Vagina (tissue), 2 donors: ENCODE measurements at regions not wholly inside any gene's neighbourhood (a gene's known extent, or its start where the extent isn't known, plus 50 kb on each side); places are given as distances from the start of the nearest gene placed in this dataset.

Experiments used
- POLR2A ChIP-seq, 2 donors: fragments of 450-650 bp; IDR thresholded peaks; one replicate each; pipeline ENCODE4 v1.6.1; 2017; ENCODE audit warnings: antibody characterized with exemption in 2 of 2, mild to moderate bottlenecking in 2 of 2, moderate library complexity in 2 of 2
- POLR2AphosphoS5 ChIP-seq, 2 donors: sonication (generic); formaldehyde crosslinking; IDR thresholded peaks; one replicate each; pipeline ENCODE4 v1.9.0; 2017; ENCODE audit warnings: antibody characterized with exemption in 2 of 2, mild to moderate bottlenecking in 2 of 2, low read depth in 1 of 2; ENCODE audit not compliant: insufficient read depth in 1 of 2
- TF ChIP-seq, protein P1 (sequence below), 3 experiments: fragments of 450-650 bp in 2 of 3; fragments of 200-600 bp in 1 of 3; sonication (generic) in 1 of 3; IDR thresholded peaks; one replicate each; pipeline ENCODE4 v1.5.1; 2017 to 2019; ENCODE audit warnings: antibody characterized with exemption in 3 of 3, mild to moderate bottlenecking in 2 of 3, moderate library complexity in 2 of 3

DNA sequence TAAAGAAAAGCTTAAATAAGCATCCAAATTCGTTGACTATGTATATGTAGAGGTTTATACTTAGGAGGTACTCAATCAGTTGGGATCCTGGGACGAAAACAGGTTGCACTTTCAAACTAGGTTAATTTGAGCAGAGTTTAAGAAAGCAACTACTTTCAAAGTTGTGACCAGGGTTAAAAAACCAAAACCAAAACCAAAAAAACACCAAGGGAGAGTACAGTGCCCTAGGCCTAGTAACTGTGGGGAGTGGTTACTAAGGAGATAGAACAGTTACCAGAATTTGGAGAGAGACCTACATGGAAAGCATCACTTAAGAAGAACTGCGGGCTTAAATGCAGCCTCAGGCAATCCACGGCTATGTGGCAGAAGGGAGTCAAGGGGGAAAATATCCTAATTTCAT, 148.3 kb downstream of the JRKL start:
- TF ChIP-seq, protein P1, sequence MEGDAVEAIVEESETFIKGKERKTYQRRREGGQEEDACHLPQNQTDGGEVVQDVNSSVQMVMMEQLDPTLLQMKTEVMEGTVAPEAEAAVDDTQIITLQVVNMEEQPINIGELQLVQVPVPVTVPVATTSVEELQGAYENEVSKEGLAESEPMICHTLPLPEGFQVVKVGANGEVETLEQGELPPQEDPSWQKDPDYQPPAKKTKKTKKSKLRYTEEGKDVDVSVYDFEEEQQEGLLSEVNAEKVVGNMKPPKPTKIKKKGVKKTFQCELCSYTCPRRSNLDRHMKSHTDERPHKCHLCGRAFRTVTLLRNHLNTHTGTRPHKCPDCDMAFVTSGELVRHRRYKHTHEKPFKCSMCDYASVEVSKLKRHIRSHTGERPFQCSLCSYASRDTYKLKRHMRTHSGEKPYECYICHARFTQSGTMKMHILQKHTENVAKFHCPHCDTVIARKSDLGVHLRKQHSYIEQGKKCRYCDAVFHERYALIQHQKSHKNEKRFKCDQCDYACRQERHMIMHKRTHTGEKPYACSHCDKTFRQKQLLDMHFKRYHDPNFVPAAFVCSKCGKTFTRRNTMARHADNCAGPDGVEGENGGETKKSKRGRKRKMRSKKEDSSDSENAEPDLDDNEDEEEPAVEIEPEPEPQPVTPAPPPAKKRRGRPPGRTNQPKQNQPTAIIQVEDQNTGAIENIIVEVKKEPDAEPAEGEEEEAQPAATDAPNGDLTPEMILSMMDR (IDR thresholded peaks at IDR 0.05): no peak
- TF ChIP-seq POLR2A (IDR thresholded peaks at IDR 0.05) (no peak), POLR2AphosphoS5 (IDR thresholded peaks at IDR 0.05; ENCODE audit: insufficient read depth in 1 of 2, low read depth in 1 of 2) (no peak)
